WTC11 (cell line): ENCODE measurements at regions not wholly inside any gene's neighbourhood (a gene's known extent, or its start where the extent isn't known, plus 50 kb on each side); places are given as distances from the start of the nearest gene placed in this dataset.

Experiments
- ATF3 ChIP-seq: sonication (generic); formaldehyde crosslinking; conservative IDR thresholded peaks from 2 replicates; pipeline ENCODE4 v1.8.1; 2022; ENCODE audit warnings: mild to moderate bottlenecking, missing genetic modification reagents
- CREB1 ChIP-seq: sonication (generic); formaldehyde crosslinking; IDR thresholded peaks from 2 replicates; pipeline ENCODE4 v1.8.0; 2023; ENCODE audit warnings: mild to moderate bottlenecking, missing genetic modification reagents
- ETV6 ChIP-seq: sonication (generic); formaldehyde crosslinking; IDR thresholded peaks from 2 replicates; pipeline ENCODE4 v1.8.1; 2022; ENCODE audit warnings: mild to moderate bottlenecking, missing genetic modification reagents
- GTF2I ChIP-seq: fragments of 250-450 bp; sonication (Bioruptor Pico); conservative IDR thresholded peaks from 2 replicates; pipeline ENCODE4 v1.4.0; 2021; ENCODE audit warnings: mild to moderate bottlenecking
- MYBL2 ChIP-seq: sonication (generic); formaldehyde crosslinking; IDR thresholded peaks from 2 replicates; pipeline ENCODE4 v1.8.1; 2023; ENCODE audit warnings: mild to moderate bottlenecking, moderate library complexity, missing genetic modification reagents
- RORB ChIP-seq: fragments of 250-450 bp; sonication (Bioruptor Pico); IDR thresholded peaks from 2 replicates; pipeline ENCODE4 v1.9.0; 2021; ENCODE audit warnings: mild to moderate bottlenecking
- SP1 ChIP-seq: sonication (generic); formaldehyde crosslinking; conservative IDR thresholded peaks from 2 replicates; pipeline ENCODE4 v1.8.1; 2022; ENCODE audit warnings: missing genetic modification reagents
- TEAD4 ChIP-seq: sonication (generic); formaldehyde crosslinking; IDR thresholded peaks from 2 replicates; pipeline ENCODE4 v1.8.0; 2022; ENCODE audit warnings: mild to moderate bottlenecking, missing genetic modification reagents
- USF1 ChIP-seq: sonication (generic); formaldehyde crosslinking; IDR thresholded peaks from 2 replicates; pipeline ENCODE4 v1.8.0; 2022; ENCODE audit warnings: mild to moderate bottlenecking, missing genetic modification reagents
- ZNF138 ChIP-seq: sonication (generic); formaldehyde crosslinking; conservative IDR thresholded peaks from 2 replicates; pipeline ENCODE4 v1.8.1; 2022; ENCODE audit warnings: mild to moderate bottlenecking, moderate library complexity, missing genetic modification reagents
- ZNF263 ChIP-seq: sonication (generic); formaldehyde crosslinking; IDR thresholded peaks from 2 replicates; pipeline ENCODE4 v1.8.1; 2022; ENCODE audit warnings: low read depth, mild to moderate bottlenecking, moderate library complexity, missing genetic modification reagents
- TF ChIP-seq, protein P1 (sequence below): fragments of 200-600 bp; IDR thresholded peaks from 2 replicates; pipeline ENCODE4 v1.8.0; 2022; ENCODE audit warnings: antibody characterized with exemption
- TF ChIP-seq, protein P2 (sequence below): sonication (generic); formaldehyde crosslinking; IDR thresholded peaks from 2 replicates; pipeline ENCODE4 v1.8.1; 2023; ENCODE audit warnings: mild to moderate bottlenecking, missing genetic modification reagents, moderate library complexity

GRCh38 chr18:40875101-40875615, 1079.9 kb upstream of the PIK3C3 start:
- TF ChIP-seq ETV6 (CRISPR knock-in tag) (no peak), MYBL2 (CRISPR knock-in tag) (no peak), RORB (CRISPR knock-in tag) (no peak), ZNF138 (no peak), SP1 (no peak), TEAD4 (CRISPR knock-in tag) (no peak), CREB1 (no peak), GTF2I (CRISPR knock-in tag) (no peak), USF1 (CRISPR knock-in tag) (no peak), ATF3 (CRISPR knock-in tag) (no peak), ZNF263 (CRISPR knock-in tag) (no peak)
- TF ChIP-seq, protein P1, sequence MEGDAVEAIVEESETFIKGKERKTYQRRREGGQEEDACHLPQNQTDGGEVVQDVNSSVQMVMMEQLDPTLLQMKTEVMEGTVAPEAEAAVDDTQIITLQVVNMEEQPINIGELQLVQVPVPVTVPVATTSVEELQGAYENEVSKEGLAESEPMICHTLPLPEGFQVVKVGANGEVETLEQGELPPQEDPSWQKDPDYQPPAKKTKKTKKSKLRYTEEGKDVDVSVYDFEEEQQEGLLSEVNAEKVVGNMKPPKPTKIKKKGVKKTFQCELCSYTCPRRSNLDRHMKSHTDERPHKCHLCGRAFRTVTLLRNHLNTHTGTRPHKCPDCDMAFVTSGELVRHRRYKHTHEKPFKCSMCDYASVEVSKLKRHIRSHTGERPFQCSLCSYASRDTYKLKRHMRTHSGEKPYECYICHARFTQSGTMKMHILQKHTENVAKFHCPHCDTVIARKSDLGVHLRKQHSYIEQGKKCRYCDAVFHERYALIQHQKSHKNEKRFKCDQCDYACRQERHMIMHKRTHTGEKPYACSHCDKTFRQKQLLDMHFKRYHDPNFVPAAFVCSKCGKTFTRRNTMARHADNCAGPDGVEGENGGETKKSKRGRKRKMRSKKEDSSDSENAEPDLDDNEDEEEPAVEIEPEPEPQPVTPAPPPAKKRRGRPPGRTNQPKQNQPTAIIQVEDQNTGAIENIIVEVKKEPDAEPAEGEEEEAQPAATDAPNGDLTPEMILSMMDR, result no peak
- TF ChIP-seq, protein P2, sequence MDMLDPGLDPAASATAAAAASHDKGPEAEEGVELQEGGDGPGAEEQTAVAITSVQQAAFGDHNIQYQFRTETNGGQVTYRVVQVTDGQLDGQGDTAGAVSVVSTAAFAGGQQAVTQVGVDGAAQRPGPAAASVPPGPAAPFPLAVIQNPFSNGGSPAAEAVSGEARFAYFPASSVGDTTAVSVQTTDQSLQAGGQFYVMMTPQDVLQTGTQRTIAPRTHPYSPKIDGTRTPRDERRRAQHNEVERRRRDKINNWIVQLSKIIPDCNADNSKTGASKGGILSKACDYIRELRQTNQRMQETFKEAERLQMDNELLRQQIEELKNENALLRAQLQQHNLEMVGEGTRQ (CRISPR knock-in tag), result no peak
